ENCODE measurements at regions not wholly inside any gene's neighbourhood (a gene's known extent, or its start where the extent isn't known, plus 50 kb on each side); places are given as distances from the start of the nearest gene placed in this dataset.

DNA sequence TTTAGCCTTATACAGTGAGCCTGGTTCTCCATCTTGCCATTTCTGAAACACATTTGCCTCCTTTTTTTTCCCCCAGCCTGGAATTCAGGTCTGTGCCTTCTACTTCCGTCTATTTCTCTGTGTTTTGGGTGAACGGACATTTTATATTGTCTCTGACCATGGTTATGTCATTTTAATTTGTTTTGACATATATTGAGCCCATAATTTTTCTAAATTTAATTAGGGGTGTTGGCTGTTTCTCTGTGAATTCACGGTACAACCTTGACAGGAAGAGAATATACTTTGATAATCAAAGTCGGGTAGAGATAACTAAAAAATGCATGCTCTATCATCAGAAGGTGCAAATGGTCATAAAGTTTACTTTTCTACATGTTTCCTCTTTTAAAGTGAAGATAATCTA lies 361.4 kb downstream of the VGLL3 start:
- Histone ChIP-seq H3K4me3 (ENCODE audit: low read depth, low read length, poor library complexity, severe bottlenecking) (no peak overlapping the region), H3K4me1 (ENCODE audit: insufficient read depth, low read length, poor library complexity, severe bottlenecking) (no peaks in the 10 kb centered on the region), H3K27ac (ENCODE audit: low read depth, low read length, poor library complexity, severe bottlenecking) (no peak overlapping the region), H3K36me3 (ENCODE audit: insufficient read depth, low read length, poor library complexity, severe bottlenecking) (no peaks in the 10 kb centered on the region), H3K27me3 (replicated peaks; ENCODE audit: insufficient read depth, low read depth, low read length, poor library complexity) (no peaks in the 10 kb centered on the region), H3K9me3 (ENCODE audit: low read depth, low read length, poor library complexity, severe bottlenecking) (no peaks in the 10 kb centered on the region)
- CTCF ChIA-PET = no interaction called here
- POLR2A ChIA-PET (ENCODE audit: low non-redundant PET) = no interaction called here
- no TSS peak for BruUV-seq (replicated peaks)
- intact Hi-C loops (cut with micrococcal nuclease; ENCODE audit: unreplicated experiment) = no loop called here
- TF ChIP-seq EZH2 (IDR thresholded peaks at IDR 0.05; ENCODE audit: borderline replicate concordance, low read depth, low read length, poor library complexity, severe bottlenecking) = no peak
- TF ChIP-seq, protein P1, sequence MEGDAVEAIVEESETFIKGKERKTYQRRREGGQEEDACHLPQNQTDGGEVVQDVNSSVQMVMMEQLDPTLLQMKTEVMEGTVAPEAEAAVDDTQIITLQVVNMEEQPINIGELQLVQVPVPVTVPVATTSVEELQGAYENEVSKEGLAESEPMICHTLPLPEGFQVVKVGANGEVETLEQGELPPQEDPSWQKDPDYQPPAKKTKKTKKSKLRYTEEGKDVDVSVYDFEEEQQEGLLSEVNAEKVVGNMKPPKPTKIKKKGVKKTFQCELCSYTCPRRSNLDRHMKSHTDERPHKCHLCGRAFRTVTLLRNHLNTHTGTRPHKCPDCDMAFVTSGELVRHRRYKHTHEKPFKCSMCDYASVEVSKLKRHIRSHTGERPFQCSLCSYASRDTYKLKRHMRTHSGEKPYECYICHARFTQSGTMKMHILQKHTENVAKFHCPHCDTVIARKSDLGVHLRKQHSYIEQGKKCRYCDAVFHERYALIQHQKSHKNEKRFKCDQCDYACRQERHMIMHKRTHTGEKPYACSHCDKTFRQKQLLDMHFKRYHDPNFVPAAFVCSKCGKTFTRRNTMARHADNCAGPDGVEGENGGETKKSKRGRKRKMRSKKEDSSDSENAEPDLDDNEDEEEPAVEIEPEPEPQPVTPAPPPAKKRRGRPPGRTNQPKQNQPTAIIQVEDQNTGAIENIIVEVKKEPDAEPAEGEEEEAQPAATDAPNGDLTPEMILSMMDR (conservative IDR thresholded peaks at IDR 0.05; ENCODE audit: low read depth, low read length) = no peak
- DNase-seq (ENCODE audit: low spot score) = no peak

DNA sequence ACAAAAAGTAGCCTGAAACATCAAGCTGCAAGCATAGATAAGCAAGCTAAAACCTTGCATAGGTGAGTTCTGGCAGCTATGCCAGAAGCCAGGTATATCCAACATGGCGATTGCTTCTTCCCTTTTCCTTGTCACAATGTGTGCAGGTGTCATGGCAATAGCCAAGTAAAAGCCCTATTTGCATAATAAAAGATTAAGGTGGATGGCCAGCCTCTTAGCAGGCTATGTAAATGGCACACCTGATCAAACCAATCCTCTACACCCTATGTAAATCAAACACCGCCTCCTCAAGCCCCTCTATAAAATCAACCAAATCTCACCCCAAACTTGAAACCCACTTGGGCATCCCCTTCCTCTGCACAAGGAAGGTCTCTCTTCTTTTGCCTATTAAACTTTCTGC lies 366.8 kb downstream of the VGLL3 start:
- Histone ChIP-seq H3K36me3 (ENCODE audit: insufficient read depth, low read length, poor library complexity, severe bottlenecking) (no peaks in the 10 kb centered on the region), H3K27me3 (replicated peaks; ENCODE audit: insufficient read depth, low read depth, low read length, poor library complexity) (no peaks in the 10 kb centered on the region), H3K4me3 (ENCODE audit: low read depth, low read length, poor library complexity, severe bottlenecking) (no peak overlapping the region), H3K9me3 (ENCODE audit: low read depth, low read length, poor library complexity, severe bottlenecking) (no peaks in the 10 kb centered on the region), H3K4me1 (ENCODE audit: insufficient read depth, low read length, poor library complexity, severe bottlenecking) (no peaks in the 10 kb centered on the region), H3K27ac (ENCODE audit: low read depth, low read length, poor library complexity, severe bottlenecking) (no peak overlapping the region)
- POLR2A ChIA-PET (ENCODE audit: low non-redundant PET) = no interaction called here
- TF ChIP-seq, protein P1 (conservative IDR thresholded peaks at IDR 0.05; ENCODE audit: low read depth, low read length) = no peak
- no peak for TF ChIP-seq EZH2 (IDR thresholded peaks at IDR 0.05; ENCODE audit: borderline replicate concordance, low read depth, low read length, poor library complexity, severe bottlenecking)
- CTCF ChIA-PET = no interaction called here
- BruUV-seq (replicated peaks) = no TSS peak
- no peak for DNase-seq (ENCODE audit: low spot score)
- intact Hi-C loops (cut with micrococcal nuclease; ENCODE audit: unreplicated experiment) = no loop called here

DNA sequence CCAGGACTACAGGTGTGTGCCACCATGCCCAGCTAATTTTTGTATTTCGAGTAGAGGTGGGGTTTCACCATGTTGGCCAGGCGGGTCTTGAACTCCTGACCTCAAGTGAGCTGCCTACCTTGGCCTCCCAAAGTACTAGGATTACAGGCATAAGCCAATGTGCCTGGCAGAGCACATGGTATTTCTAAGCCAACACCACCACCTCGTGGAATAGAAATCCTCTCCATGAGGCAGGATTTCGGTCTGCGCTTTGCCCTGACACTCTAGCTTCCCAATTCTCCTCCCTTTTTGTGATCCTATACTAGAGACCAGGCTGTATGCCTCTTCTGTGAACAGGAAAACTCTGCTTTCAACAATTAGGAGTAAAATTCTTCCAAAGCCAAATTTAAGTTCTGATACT lies 372.2 kb downstream of the VGLL3 start:
- Histone ChIP-seq H3K27ac (ENCODE audit: low read depth, low read length, poor library complexity, severe bottlenecking) (no peak overlapping the region), H3K36me3 (ENCODE audit: insufficient read depth, low read length, poor library complexity, severe bottlenecking) (no peaks in the 10 kb centered on the region), H3K4me1 (ENCODE audit: insufficient read depth, low read length, poor library complexity, severe bottlenecking) (no peaks in the 10 kb centered on the region), H3K9me3 (ENCODE audit: low read depth, low read length, poor library complexity, severe bottlenecking) (no peaks in the 10 kb centered on the region), H3K4me3 (ENCODE audit: low read depth, low read length, poor library complexity, severe bottlenecking) (no peak overlapping the region), H3K27me3 (replicated peaks; ENCODE audit: insufficient read depth, low read depth, low read length, poor library complexity) (no peaks in the 10 kb centered on the region)
- TF ChIP-seq, protein P1 (conservative IDR thresholded peaks at IDR 0.05; ENCODE audit: low read depth, low read length) = no peak
- TF ChIP-seq EZH2 (IDR thresholded peaks at IDR 0.05; ENCODE audit: borderline replicate concordance, low read depth, low read length, poor library complexity, severe bottlenecking) = no peak
- DNase-seq (ENCODE audit: low spot score) = no peak
- BruUV-seq (replicated peaks) = no TSS peak
- POLR2A ChIA-PET (ENCODE audit: low non-redundant PET) = no interaction called here
- CTCF ChIA-PET = no interaction called here
- intact Hi-C loops (cut with micrococcal nuclease; ENCODE audit: unreplicated experiment) = no loop called here
